GM18861 (cell line): ENCODE measurements at regions not wholly inside any gene's neighbourhood (a gene's known extent, or its start where the extent isn't known, plus 50 kb on each side); places are given as distances from the start of the nearest gene placed in this dataset.
"Not testable (repeated sequence)": the region's sequence is repeated elsewhere in the genome, so short reads cannot be mapped to it uniquely, and the experiment has no call there.

Experiments used
- ATAC-seq: cut with Tn5 transposase; IDR thresholded peaks from one replicate; pipeline ENCODE4 v1.9.1; 2021; ENCODE audit not compliant: unreplicated experiment

- ATAC-seq: no peak
Observed at GRCh38 chrX:145393702-145394235, 146.5 kb downstream of the SPANXN1 start.

DNA sequence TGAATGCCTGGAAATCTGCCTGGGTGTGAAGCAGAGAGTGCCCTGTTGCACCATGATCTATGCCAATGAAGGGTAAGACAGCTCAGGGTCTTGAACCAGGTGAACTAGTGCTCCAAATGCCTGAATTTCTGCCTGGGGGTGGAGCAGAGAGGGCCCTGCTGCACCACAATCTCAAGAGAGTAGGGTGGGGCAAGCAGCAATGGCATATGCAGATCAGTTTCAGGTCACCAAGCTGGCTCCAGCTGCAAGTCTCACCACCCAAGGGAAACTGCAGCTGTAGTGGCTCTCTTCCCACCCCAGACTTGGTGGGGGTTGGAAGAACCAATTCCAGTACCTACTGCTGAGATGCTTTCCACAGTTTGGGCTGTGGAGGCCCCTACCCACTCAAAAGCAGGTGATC, 147.0 kb downstream of the SPANXN1 start:
- no peak for ATAC-seq

GRCh38 chrX:145396612-145397011, 149.3 kb downstream of the SPANXN1 start:
- ATAC-seq: no peak

DNA sequence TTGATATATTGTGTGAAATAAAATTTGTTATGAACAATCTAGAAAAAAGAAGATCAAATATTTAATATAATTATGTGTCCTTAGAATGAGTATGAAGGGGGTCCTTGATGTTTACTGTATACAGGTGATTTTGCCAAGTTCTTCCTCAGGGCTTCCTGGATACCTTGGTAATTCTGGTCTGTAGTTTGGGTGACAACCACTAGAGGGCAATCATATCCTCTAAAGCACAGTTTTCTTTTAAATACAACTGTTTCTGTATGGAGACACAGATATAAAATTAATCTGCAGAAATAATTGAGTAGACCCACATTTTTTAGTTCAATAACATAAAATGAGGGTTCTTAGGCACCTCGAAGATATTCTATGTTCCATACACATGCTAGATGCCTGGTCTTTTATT, 157.7 kb downstream of the SPANXN1 start:
- peak; percentile 89 for ATAC-seq

- ATAC-seq: no peak
Observed at GRCh38 chrX:145410622-145411021, 163.3 kb downstream of the SPANXN1 start.

- ATAC-seq: not testable (repeated sequence)
Observed at GRCh38 chrX:145436211-145436610, 188.9 kb downstream of the SPANXN1 start.

- ATAC-seq: no peak
Observed at GRCh38 chrX:145464650-145465049, 217.3 kb downstream of the SPANXN1 start.

GRCh38 chrX:145475725-145476124, 228.4 kb downstream of the SPANXN1 start:
- no peak for ATAC-seq

- no peak for ATAC-seq
Observed at GRCh38 chrX:145484740-145485139, 237.4 kb downstream of the SPANXN1 start.

GRCh38 chrX:145502670-145503069, 255.4 kb downstream of the SPANXN1 start:
- no peak for ATAC-seq

GRCh38 chrX:145506214-145506613, 258.9 kb downstream of the SPANXN1 start:
- no peak for ATAC-seq

- no peak for ATAC-seq
Observed at GRCh38 chrX:145524931-145525330, 277.6 kb downstream of the SPANXN1 start.

GRCh38 chrX:145532176-145532780, 285.0 kb downstream of the SPANXN1 start:
- ATAC-seq: no peak

DNA sequence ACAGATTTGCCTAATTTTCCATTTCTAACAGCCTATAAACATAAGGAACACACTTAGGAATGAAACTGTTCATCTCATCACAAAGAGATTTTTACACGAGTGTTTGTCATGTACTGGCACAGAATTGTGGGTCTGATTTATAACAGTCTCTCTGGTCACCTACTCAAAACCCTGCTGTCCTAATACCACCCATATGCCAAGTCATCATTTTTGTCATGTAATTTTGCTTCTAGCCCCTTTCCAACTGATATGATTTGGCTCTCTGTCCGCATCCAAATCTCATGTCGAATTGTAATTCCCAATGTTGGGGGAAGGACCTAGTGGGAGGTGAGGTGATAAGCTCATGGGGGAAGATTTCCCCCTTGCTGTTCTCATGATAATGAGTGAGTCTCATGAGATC, 284.1 kb upstream of the SLITRK2 start:
- ATAC-seq: no peak

- ATAC-seq: no peak
Observed at GRCh38 chrX:145549496-145549895, 268.1 kb upstream of the SLITRK2 start.

- no peak for ATAC-seq
Observed at GRCh38 chrX:145552643-145553042, 265.0 kb upstream of the SLITRK2 start.

DNA sequence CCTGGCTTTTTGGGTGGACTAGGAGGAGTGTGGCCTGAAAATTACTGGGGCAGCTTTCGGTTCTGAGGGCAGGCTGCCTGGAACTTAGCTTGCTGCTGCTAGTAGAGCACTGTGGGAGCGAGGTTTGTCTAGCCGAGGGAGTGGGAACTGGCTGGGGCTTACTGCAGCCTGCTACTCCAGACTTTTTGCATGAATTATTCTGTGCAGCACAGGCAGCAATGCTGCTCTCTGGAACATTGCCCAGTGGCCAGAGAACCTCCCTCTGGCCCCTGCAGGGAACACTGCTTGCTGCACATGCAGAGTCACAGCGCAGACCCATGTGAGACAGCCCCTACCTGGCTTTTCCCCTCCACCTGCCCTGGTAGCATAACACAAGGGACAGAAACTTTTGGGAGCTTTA, 263.9 kb upstream of the SLITRK2 start:
- ATAC-seq: no peak

- no peak for ATAC-seq
Observed at GRCh38 chrX:145563159-145563558, 254.5 kb upstream of the SLITRK2 start.

- no peak for ATAC-seq
Observed at GRCh38 chrX:145609951-145610511, 207.6 kb upstream of the SLITRK2 start.

DNA sequence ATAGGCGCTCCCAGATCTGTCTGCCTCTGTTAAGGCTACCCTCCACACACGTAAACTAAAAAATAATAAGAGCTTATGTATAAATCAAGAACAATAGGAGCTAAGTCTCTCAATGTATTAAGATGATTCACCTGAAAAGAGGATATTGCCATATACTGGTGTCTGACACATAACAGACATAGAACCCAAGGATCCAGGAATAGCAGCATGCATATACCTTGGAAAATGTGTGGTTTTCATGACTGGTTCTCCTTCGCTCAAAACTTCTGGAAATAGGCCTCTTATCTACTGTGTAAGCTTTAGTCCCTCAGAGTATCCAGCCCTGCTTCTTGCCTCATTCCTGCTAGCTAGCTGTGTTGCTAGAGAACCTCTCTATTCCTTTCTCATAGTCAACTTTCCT, 203.7 kb upstream of the SLITRK2 start:
- ATAC-seq: no peak

- no peak for ATAC-seq
Observed at GRCh38 chrX:145620666-145621065, 197.0 kb upstream of the SLITRK2 start.

DNA sequence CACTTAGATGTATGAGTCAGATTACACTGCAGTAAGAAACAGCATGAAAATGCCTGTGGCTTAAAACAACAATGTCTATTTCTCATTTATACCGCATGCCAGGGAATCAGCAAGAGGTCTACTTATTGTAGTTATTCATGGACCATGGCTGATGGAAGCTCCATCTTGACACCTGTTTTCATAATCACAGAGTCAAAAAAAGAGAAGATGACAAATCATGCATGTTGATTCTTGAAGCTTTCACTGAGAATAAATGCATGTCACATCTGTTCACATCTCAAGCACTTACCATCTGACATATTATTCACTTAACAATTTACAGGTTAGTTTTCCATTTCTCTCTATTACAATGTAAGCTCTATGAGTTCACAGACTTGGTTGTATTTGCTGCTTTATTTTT, 194.2 kb upstream of the SLITRK2 start:
- ATAC-seq: no peak

DNA sequence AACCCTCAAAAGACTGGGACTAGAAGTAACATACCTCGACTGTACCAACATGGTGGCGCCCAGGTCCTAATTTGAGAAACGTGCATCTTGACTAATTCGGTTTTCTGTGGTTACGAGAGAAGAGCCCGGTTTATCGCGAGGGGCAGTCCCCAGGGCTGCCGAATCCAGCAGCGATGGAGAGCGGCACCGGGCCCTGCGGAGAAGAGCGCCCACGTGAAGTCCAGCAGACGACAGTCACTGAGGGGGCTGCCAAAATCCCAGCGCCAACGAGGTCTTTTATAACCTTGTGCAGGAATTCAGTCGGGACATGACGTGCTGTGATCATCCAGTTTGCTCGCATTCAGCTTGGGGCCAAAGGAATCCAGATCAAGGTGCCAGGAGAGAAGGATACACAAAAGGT, 187.5 kb upstream of the SLITRK2 start:
- no peak for ATAC-seq
